MM.1S (cell line): ENCODE measurements at regions not wholly inside any gene's neighbourhood (a gene's known extent, or its start where the extent isn't known, plus 50 kb on each side); places are given as distances from the start of the nearest gene placed in this dataset.

ENCODE experiments used
- DNase-seq: peaks from one replicate; pipeline ENCODE4 v3.0.0-alpha.2; 2015
- H2AFZ ChIP-seq: fragments of 300-600 bp; sonication (generic); 2 replicates; pipeline ENCODE4 v1.6.0; 2016; ENCODE audit warnings: antibody characterized with exemption, low read length
- H3F3A ChIP-seq: fragments of 300-600 bp; sonication (generic); 2 replicates; pipeline ENCODE4 v1.6.1; 2016; ENCODE audit warnings: mild to moderate bottlenecking, antibody characterized with exemption, low read length, moderate library complexity, mixed read lengths; ENCODE audit not compliant: insufficient read depth
- H3K27ac ChIP-seq: fragments of 300-600 bp; sonication (generic); 2 replicates; pipeline ENCODE4 v1.5.1; 2016; ENCODE audit warnings: mild to moderate bottlenecking, low read length
- H3K27me3 ChIP-seq: fragments of 300-600 bp; sonication (generic); replicated peaks from 2 replicates; pipeline ENCODE4 v1.6.0; 2016; ENCODE audit warnings: low read length; ENCODE audit not compliant: insufficient read depth
- H3K36me3 ChIP-seq: fragments of 300-600 bp; sonication (generic); replicated peaks from 2 replicates; pipeline ENCODE4 v1.6.1; 2016; ENCODE audit warnings: mild to moderate bottlenecking, low read length, mixed read lengths; ENCODE audit not compliant: insufficient read depth
- H3K4me1 ChIP-seq: fragments of 300-600 bp; sonication (generic); 2 replicates; pipeline ENCODE4 v1.6.1; 2016; ENCODE audit warnings: low read length, mixed read lengths
- H3K4me2 ChIP-seq: fragments of 300-600 bp; sonication (generic); 2 replicates; pipeline ENCODE4 v1.6.0; 2016; ENCODE audit warnings: low read depth, low read length
- H3K4me3 ChIP-seq: fragments of 300-600 bp; sonication (generic); 2 replicates; pipeline ENCODE4 v1.5.1; 2016; ENCODE audit warnings: low read length, mixed read lengths
- H3K79me2 ChIP-seq: fragments of 300-600 bp; sonication (generic); 2 replicates; pipeline ENCODE4 v1.6.1; 2016; ENCODE audit warnings: mixed run types, low read length, mixed read lengths
- H3K9ac ChIP-seq: fragments of 300-600 bp; sonication (generic); 2 replicates; pipeline ENCODE4 v1.6.1; 2016; ENCODE audit warnings: low read length, mixed read lengths
- H3K9me2 ChIP-seq: fragments of 300-600 bp; sonication (generic); replicated peaks from 2 replicates; pipeline ENCODE4 v1.6.1; 2016; ENCODE audit warnings: mild to moderate bottlenecking, low read length, mixed read lengths; ENCODE audit not compliant: insufficient read depth
- H3K9me3 ChIP-seq: fragments of 300-600 bp; sonication (generic); replicated peaks from 2 replicates; pipeline ENCODE4 v1.6.1; 2016; ENCODE audit warnings: mild to moderate bottlenecking, low read length, mixed read lengths; ENCODE audit not compliant: insufficient read depth
- H4K20me1 ChIP-seq: fragments of 300-600 bp; sonication (generic); 2 replicates; pipeline ENCODE4 v1.6.1; 2016; ENCODE audit warnings: mild to moderate bottlenecking, low read length, moderate library complexity, mixed read lengths; ENCODE audit not compliant: insufficient read depth
- CTCF ChIP-seq: fragments of 300-600 bp; sonication (generic); IDR thresholded peaks from 2 replicates; pipeline ENCODE4 v1.5.1; 2016; ENCODE audit warnings: antibody characterized with exemption, low read length, mixed read lengths
- EZH2 ChIP-seq: fragments of 300-600 bp; sonication (generic); optimal IDR thresholded peaks from 2 replicates; pipeline ENCODE3; 2017; ENCODE audit warnings: low read depth, mild to moderate bottlenecking, antibody characterized with exemption, low read length, mixed read lengths
- EZH2phosphoT487 ChIP-seq: fragments of 300-600 bp; sonication (generic); IDR thresholded peaks from 2 replicates; pipeline ENCODE4 v1.6.1; 2018; ENCODE audit warnings: antibody characterized with exemption, low read length

GRCh38 chr5:174572591-174572990 lies 151.8 kb upstream of the MSX2 start:
- Histone ChIP-seq H3K9me3 (no peaks in the 10 kb centered on the region), H3K36me3 (no peaks in the 10 kb centered on the region), H3F3A (no peaks in the 10 kb centered on the region), H3K27ac (no peak overlapping the region), H3K4me3 (no peak overlapping the region), H3K27me3 (no peaks in the 10 kb centered on the region), H3K9me2 (no peaks in the 10 kb centered on the region), H3K9ac (no peak overlapping the region), H4K20me1 (no peaks in the 10 kb centered on the region), H3K79me2 (no peaks in the 10 kb centered on the region), H2AFZ (no peak overlapping the region), H3K4me1 (no peaks in the 10 kb centered on the region), H3K4me2 (no peak overlapping the region)
- TF ChIP-seq EZH2phosphoT487 (no peak), CTCF (no peak), EZH2 (no peak)
- no peak for DNase-seq

- H2AFZ ChIP-seq, result no peak overlapping the region
- H3K9me2 ChIP-seq, result no peaks in the 10 kb centered on the region
- H3K27me3 ChIP-seq, result no peaks in the 10 kb centered on the region
- H3K4me2 ChIP-seq, result no peak overlapping the region
- no peaks in the 10 kb centered on the region for H4K20me1 ChIP-seq
- no peaks in the 10 kb centered on the region for H3K79me2 ChIP-seq
- no peak overlapping the region for H3K27ac ChIP-seq
- no peak overlapping the region for H3K9ac ChIP-seq
- no peaks in the 10 kb centered on the region for H3K36me3 ChIP-seq
- H3K4me3 ChIP-seq, result no peak overlapping the region
- no peaks in the 10 kb centered on the region for H3K9me3 ChIP-seq
- no peaks in the 10 kb centered on the region for H3K4me1 ChIP-seq
- H3F3A ChIP-seq, result no peaks in the 10 kb centered on the region
- TF ChIP-seq CTCF, result no peak
- no peak for TF ChIP-seq EZH2phosphoT487
- TF ChIP-seq EZH2, result no peak
- DNase-seq, result no peak
Observed at GRCh38 chr5:174573221-174573994, 151.0 kb upstream of the MSX2 start.

- Histone ChIP-seq H3K9ac (no peak overlapping the region), H3K9me2 (no peaks in the 10 kb centered on the region), H3K4me2 (no peak overlapping the region), H2AFZ (no peak overlapping the region), H3K27me3 (no peaks in the 10 kb centered on the region), H3F3A (no peaks in the 10 kb centered on the region), H3K36me3 (no peaks in the 10 kb centered on the region), H4K20me1 (no peaks in the 10 kb centered on the region), H3K4me3 (no peak overlapping the region), H3K79me2 (no peaks in the 10 kb centered on the region), H3K27ac (no peak overlapping the region), H3K9me3 (no peaks in the 10 kb centered on the region), H3K4me1 (no peaks in the 10 kb centered on the region)
- no peak for TF ChIP-seq EZH2
- no peak for TF ChIP-seq EZH2phosphoT487
- TF ChIP-seq CTCF, result no peak
- no peak for DNase-seq
Observed at GRCh38 chr5:174575043-174575442, 149.3 kb upstream of the MSX2 start.
